Loucy (cell line): ENCODE measurements at regions not wholly inside any gene's neighbourhood (a gene's known extent, or its start where the extent isn't known, plus 50 kb on each side); places are given as distances from the start of the nearest gene placed in this dataset.

Experiments used
- H2AFZ ChIP-seq: fragments of 200-600 bp; sonication (generic); 2 replicates; pipeline ENCODE4 v1.6.0; 2016; ENCODE audit warnings: antibody characterized with exemption, mild to moderate bottlenecking, low read length, moderate library complexity
- H3F3A ChIP-seq: fragments of 200-600 bp; 2 replicates; pipeline ENCODE4 v1.6.0; 2016; ENCODE audit warnings: antibody characterized with exemption, low read depth, mild to moderate bottlenecking
- H3K27me3 ChIP-seq: fragments of 200-600 bp; sonication (generic); 2 replicates; pipeline ENCODE4 v1.6.1; 2014; ENCODE audit warnings: low read length, mild to moderate bottlenecking; ENCODE audit not compliant: insufficient read depth, poor library complexity, severe bottlenecking
- H3K36me3 ChIP-seq: fragments of 200-600 bp; sonication (generic); 2 replicates; pipeline ENCODE4 v1.6.1; 2016; ENCODE audit warnings: low read length; ENCODE audit not compliant: insufficient read depth
- H3K4me1 ChIP-seq: fragments of 200-600 bp; sonication (generic); 2 replicates; pipeline ENCODE4 v1.5.1; 2014; ENCODE audit warnings: low read length, mild to moderate bottlenecking; ENCODE audit not compliant: insufficient read depth, poor library complexity, severe bottlenecking
- H3K4me2 ChIP-seq: fragments of 200-600 bp; sonication (generic); 2 replicates; pipeline ENCODE4 v1.6.0; 2014; ENCODE audit warnings: antibody characterized with exemption, low read length, low read depth, mild to moderate bottlenecking; ENCODE audit not compliant: poor library complexity, severe bottlenecking
- H3K4me3 ChIP-seq: fragments of 200-600 bp; sonication (generic); 2 replicates; pipeline ENCODE4 v1.5.1; 2014; ENCODE audit warnings: low read length, mild to moderate bottlenecking, mixed read lengths; ENCODE audit not compliant: poor library complexity, severe bottlenecking
- H3K79me2 ChIP-seq: fragments of 200-600 bp; sonication (generic); 2 replicates; pipeline ENCODE4 v1.6.1; 2014; ENCODE audit warnings: low read length; ENCODE audit not compliant: insufficient read depth
- H3K9ac ChIP-seq: fragments of 200-600 bp; sonication (generic); 2 replicates; pipeline ENCODE4 v1.6.0; 2014; ENCODE audit warnings: mild to moderate bottlenecking, low read depth, low read length, moderate library complexity; ENCODE audit not compliant: poor library complexity, severe bottlenecking
- H3K9me2 ChIP-seq: fragments of 200-600 bp; sonication (generic); replicated peaks from 2 replicates; pipeline ENCODE4 v1.6.1; 2016; ENCODE audit warnings: low read depth, low read length, mixed read lengths
- H3K9me3 ChIP-seq: fragments of 200-600 bp; sonication (generic); 2 replicates; pipeline ENCODE4 v1.6.1; 2014; ENCODE audit warnings: mild to moderate bottlenecking, antibody characterized with exemption, low read length, low read depth; ENCODE audit not compliant: insufficient read depth
- H4K20me1 ChIP-seq: fragments of 200-600 bp; sonication (generic); 2 replicates; pipeline ENCODE4 v1.6.0; 2014; ENCODE audit warnings: antibody characterized with exemption, low read length, mild to moderate bottlenecking; ENCODE audit not compliant: insufficient read depth, poor library complexity, severe bottlenecking
- CTCF ChIP-seq: fragments of 200-600 bp; sonication (generic); conservative IDR thresholded peaks from 2 replicates; pipeline ENCODE4 v1.5.1; 2014; ENCODE audit warnings: mild to moderate bottlenecking, antibody characterized with exemption, low read length
- EZH2phosphoT487 ChIP-seq: fragments of 200-600 bp; IDR thresholded peaks from 2 replicates; pipeline ENCODE4 v1.6.1; 2018; ENCODE audit warnings: antibody characterized with exemption, mild to moderate bottlenecking, moderate library complexity, borderline replicate concordance

- H3K9me2 ChIP-seq: no peaks in the 10 kb centered on the region
Measured at GRCh38 chr15:58243070-58243469, 104.9 kb downstream of the AQP9 start.

GRCh38 chr15:58244536-58244935 is 106.4 kb downstream of the AQP9 start:
- no peak overlapping the region for H2AFZ ChIP-seq
- no peaks in the 10 kb centered on the region for H3K79me2 ChIP-seq
- no peaks in the 10 kb centered on the region for H3K9me2 ChIP-seq
- H3K36me3 ChIP-seq: no peaks in the 10 kb centered on the region
- H3K9me3 ChIP-seq: no peaks in the 10 kb centered on the region
- no peak overlapping the region for H3K4me3 ChIP-seq
- H3F3A ChIP-seq: no peaks in the 10 kb centered on the region
- no peak overlapping the region for H3K4me2 ChIP-seq
- TF ChIP-seq EZH2phosphoT487 (no peak), CTCF (no peak)
- no peaks in the 10 kb centered on the region for H3K27me3 ChIP-seq
- no peak overlapping the region for H3K9ac ChIP-seq
- peaks cover 11% of the 10 kb centered on the region for H3K4me1 ChIP-seq
- H4K20me1 ChIP-seq: no peaks in the 10 kb centered on the region

More at GRCh38 chr15:58243070-58243469, 104.9 kb downstream of the AQP9 start:
- H3K9me3 ChIP-seq: no peaks in the 10 kb centered on the region
- no peaks in the 10 kb centered on the region for H3K79me2 ChIP-seq
- H3K9ac ChIP-seq: no peak overlapping the region
- TF ChIP-seq EZH2phosphoT487 (no peak), CTCF (no peak)
- H3K36me3 ChIP-seq: no peaks in the 10 kb centered on the region
- H2AFZ ChIP-seq: no peak overlapping the region
- no peaks in the 10 kb centered on the region for H4K20me1 ChIP-seq
- no peaks in the 10 kb centered on the region for H3F3A ChIP-seq
- H3K4me1 ChIP-seq: peaks cover 9% of the 10 kb centered on the region
- no peaks in the 10 kb centered on the region for H3K27me3 ChIP-seq
- no peak overlapping the region for H3K4me3 ChIP-seq
- H3K4me2 ChIP-seq: no peak overlapping the region

- Histone ChIP-seq H3K4me1 (peaks cover 17% of the 10 kb centered on the region), H3K36me3 (no peaks in the 10 kb centered on the region), H3K27me3 (no peaks in the 10 kb centered on the region), H3K4me3 (no peak overlapping the region), H3K9me3 (no peaks in the 10 kb centered on the region), H3K9ac (no peak overlapping the region), H3F3A (no peaks in the 10 kb centered on the region), H3K9me2 (no peaks in the 10 kb centered on the region), H2AFZ (no peak overlapping the region), H3K79me2 (no peaks in the 10 kb centered on the region), H4K20me1 (no peaks in the 10 kb centered on the region), H3K4me2 (no peak overlapping the region)
- TF ChIP-seq EZH2phosphoT487 (no peak), CTCF (no peak)
Measured at GRCh38 chr15:58246041-58246440, 107.9 kb downstream of the AQP9 start.
